Hepatocyte (in vitro differentiated cells): ENCODE measurements at regions not wholly inside any gene's neighbourhood (a gene's known extent, or its start where the extent isn't known, plus 50 kb on each side); places are given as distances from the start of the nearest gene placed in this dataset.

Experiments
- DNase-seq: peaks from one replicate; pipeline ENCODE4 v3.0.0-alpha.2; 2016; ENCODE audit warnings: low spot score
- H2AFZ ChIP-seq: fragments of 200-600 bp; sonication (generic); 2 replicates; pipeline ENCODE4 v1.6.0; 2016; ENCODE audit warnings: antibody characterized with exemption, mild to moderate bottlenecking
- H3K27ac ChIP-seq: fragments of 200-600 bp; sonication (generic); 2 replicates; pipeline ENCODE4 v1.5.1; 2016; ENCODE audit warnings: mild to moderate bottlenecking
- H3K27me3 ChIP-seq: fragments of 200-600 bp; sonication (generic); 2 replicates; pipeline ENCODE4 v1.6.1; 2016
- H3K36me3 ChIP-seq: fragments of 200-600 bp; sonication (generic); replicated peaks from 2 replicates; pipeline ENCODE4 v1.5.1; 2016; ENCODE audit warnings: low read depth; ENCODE audit not compliant: insufficient read depth
- H3K4me1 ChIP-seq: fragments of 200-600 bp; sonication (generic); 2 replicates; pipeline ENCODE4 v1.5.1; 2016; ENCODE audit warnings: mild to moderate bottlenecking, moderate library complexity; ENCODE audit not compliant: insufficient read depth
- H3K4me2 ChIP-seq: fragments of 200-600 bp; sonication (generic); 2 replicates; pipeline ENCODE4 v1.6.0; 2016
- H3K4me3 ChIP-seq: fragments of 200-600 bp; sonication (generic); 2 replicates; pipeline ENCODE4 v1.5.1; 2016; ENCODE audit warnings: mild to moderate bottlenecking
- H3K79me2 ChIP-seq: fragments of 200-600 bp; sonication (generic); 2 replicates; pipeline ENCODE4 v1.6.0; 2017; ENCODE audit warnings: mild to moderate bottlenecking
- H3K9me2 ChIP-seq: fragments of 200-600 bp; sonication (generic); replicated peaks from 2 replicates; pipeline ENCODE4 v1.6.0; 2017; ENCODE audit warnings: mild to moderate bottlenecking; ENCODE audit not compliant: insufficient read depth
- H3K9me3 ChIP-seq: fragments of 200-600 bp; sonication (generic); 2 replicates; pipeline ENCODE4 v1.5.1; 2016; ENCODE audit warnings: low read depth, mild to moderate bottlenecking
- H4K20me1 ChIP-seq: fragments of 200-600 bp; sonication (generic); 2 replicates; pipeline ENCODE4 v1.6.0; 2016; ENCODE audit warnings: mild to moderate bottlenecking; ENCODE audit not compliant: insufficient read depth, poor library complexity, severe bottlenecking
- EZH2 ChIP-seq: fragments of 200-600 bp; sonication (generic); IDR thresholded peaks from 2 replicates; pipeline ENCODE4 v1.6.1; 2016; ENCODE audit warnings: antibody characterized with exemption, mild to moderate bottlenecking, borderline replicate concordance
- EZH2phosphoT487 ChIP-seq: fragments of 200-600 bp; sonication (generic); IDR thresholded peaks from one replicate; pipeline ENCODE4 v1.6.1; 2018; ENCODE audit warnings: antibody characterized with exemption, mild to moderate bottlenecking, low read depth, moderate library complexity; ENCODE audit not compliant: unreplicated experiment, severe bottlenecking
- WGBS: methylation state at CpG from one replicate; pipeline ENCODE4 v1.1.6; 2016; ENCODE audit warnings: low lambda C conversion rate; ENCODE audit errors: missing lambda C conversion rate; 5-methylcytosine and 5-hydroxymethylcytosine counted together
- TF ChIP-seq, protein P1 (sequence below): fragments of 200-600 bp; sonication (generic); IDR thresholded peaks from 2 replicates; pipeline ENCODE4 v1.5.1; 2016; ENCODE audit warnings: antibody characterized with exemption, mild to moderate bottlenecking; ENCODE audit not compliant: poor library complexity

DNA sequence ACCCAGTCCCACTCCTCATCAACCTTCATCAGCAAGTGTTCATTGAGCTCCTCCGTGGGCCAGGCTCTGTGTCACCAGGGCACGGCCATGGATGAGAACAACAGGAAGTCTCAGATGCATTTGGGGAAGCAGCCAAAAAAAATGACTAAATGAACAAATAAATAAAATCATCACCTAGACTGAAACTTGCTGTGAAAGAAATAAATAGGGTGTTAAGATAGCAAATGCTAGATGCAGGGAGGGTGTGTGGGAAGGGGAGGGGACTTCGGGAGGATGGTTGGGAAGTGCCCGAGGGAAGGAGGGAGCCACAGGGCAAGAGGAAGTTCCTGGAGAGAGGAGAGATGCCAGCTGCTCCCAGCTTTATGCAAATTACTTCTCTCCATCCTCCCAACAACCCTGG is 696.7 kb downstream of the PTPRU start:
- H3K79me2 ChIP-seq: no peaks in the 10 kb centered on the region
- TF ChIP-seq, protein P1, sequence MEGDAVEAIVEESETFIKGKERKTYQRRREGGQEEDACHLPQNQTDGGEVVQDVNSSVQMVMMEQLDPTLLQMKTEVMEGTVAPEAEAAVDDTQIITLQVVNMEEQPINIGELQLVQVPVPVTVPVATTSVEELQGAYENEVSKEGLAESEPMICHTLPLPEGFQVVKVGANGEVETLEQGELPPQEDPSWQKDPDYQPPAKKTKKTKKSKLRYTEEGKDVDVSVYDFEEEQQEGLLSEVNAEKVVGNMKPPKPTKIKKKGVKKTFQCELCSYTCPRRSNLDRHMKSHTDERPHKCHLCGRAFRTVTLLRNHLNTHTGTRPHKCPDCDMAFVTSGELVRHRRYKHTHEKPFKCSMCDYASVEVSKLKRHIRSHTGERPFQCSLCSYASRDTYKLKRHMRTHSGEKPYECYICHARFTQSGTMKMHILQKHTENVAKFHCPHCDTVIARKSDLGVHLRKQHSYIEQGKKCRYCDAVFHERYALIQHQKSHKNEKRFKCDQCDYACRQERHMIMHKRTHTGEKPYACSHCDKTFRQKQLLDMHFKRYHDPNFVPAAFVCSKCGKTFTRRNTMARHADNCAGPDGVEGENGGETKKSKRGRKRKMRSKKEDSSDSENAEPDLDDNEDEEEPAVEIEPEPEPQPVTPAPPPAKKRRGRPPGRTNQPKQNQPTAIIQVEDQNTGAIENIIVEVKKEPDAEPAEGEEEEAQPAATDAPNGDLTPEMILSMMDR: no peak
- no peak for TF ChIP-seq EZH2phosphoT487
- DNase-seq: no peak
- H3K4me2 ChIP-seq: no peak overlapping the region
- no peak overlapping the region for H3K4me3 ChIP-seq
- no peaks in the 10 kb centered on the region for H3K4me1 ChIP-seq
- H2AFZ ChIP-seq: no peak overlapping the region
- peaks cover 7% of the 10 kb centered on the region for H3K27me3 ChIP-seq
- no peaks in the 10 kb centered on the region for H4K20me1 ChIP-seq
- WGBS: 62% methylated on average over 4 of the region's 4 CpGs
- H3K9me2 ChIP-seq: no peaks in the 10 kb centered on the region
- no peaks in the 10 kb centered on the region for H3K9me3 ChIP-seq
- no peaks in the 10 kb centered on the region for H3K36me3 ChIP-seq
- no peak overlapping the region for H3K27ac ChIP-seq

DNA sequence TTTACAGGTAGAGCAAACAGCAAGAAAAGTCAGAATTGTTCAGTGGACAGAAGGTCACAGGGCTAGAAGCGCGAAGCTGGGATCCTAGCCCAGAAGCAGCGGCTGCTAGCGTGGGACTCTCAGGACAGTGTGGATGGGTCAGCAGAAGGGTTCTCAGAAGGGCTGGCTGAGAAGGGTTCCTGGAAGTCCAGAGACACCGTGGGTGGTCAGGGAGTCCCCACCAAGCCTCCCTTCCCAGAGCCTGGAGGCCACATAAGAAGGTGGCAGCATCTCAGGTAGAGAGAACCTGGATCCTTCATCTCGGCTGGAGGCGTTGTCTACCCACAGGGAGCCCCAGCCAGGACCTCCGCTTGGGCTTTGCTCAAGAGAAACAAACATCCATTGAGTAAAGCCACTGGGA is 696.3 kb downstream of the PTPRU start:
- no peak overlapping the region for H3K27ac ChIP-seq
- no peak for DNase-seq
- peaks cover 7% of the 10 kb centered on the region for H3K27me3 ChIP-seq
- no peak overlapping the region for H3K4me2 ChIP-seq
- H3K4me1 ChIP-seq: no peaks in the 10 kb centered on the region
- H2AFZ ChIP-seq: no peak overlapping the region
- TF ChIP-seq EZH2phosphoT487: no peak
- no peak for TF ChIP-seq EZH2
- TF ChIP-seq, protein P1: no peak
- no peaks in the 10 kb centered on the region for H3K9me3 ChIP-seq
- no peaks in the 10 kb centered on the region for H3K79me2 ChIP-seq
- WGBS: 85% methylated on average over 8 of the region's 8 CpGs
- no peak overlapping the region for H3K4me3 ChIP-seq
- no peaks in the 10 kb centered on the region for H3K9me2 ChIP-seq
- H4K20me1 ChIP-seq: no peaks in the 10 kb centered on the region
- H3K36me3 ChIP-seq: no peaks in the 10 kb centered on the region

DNA sequence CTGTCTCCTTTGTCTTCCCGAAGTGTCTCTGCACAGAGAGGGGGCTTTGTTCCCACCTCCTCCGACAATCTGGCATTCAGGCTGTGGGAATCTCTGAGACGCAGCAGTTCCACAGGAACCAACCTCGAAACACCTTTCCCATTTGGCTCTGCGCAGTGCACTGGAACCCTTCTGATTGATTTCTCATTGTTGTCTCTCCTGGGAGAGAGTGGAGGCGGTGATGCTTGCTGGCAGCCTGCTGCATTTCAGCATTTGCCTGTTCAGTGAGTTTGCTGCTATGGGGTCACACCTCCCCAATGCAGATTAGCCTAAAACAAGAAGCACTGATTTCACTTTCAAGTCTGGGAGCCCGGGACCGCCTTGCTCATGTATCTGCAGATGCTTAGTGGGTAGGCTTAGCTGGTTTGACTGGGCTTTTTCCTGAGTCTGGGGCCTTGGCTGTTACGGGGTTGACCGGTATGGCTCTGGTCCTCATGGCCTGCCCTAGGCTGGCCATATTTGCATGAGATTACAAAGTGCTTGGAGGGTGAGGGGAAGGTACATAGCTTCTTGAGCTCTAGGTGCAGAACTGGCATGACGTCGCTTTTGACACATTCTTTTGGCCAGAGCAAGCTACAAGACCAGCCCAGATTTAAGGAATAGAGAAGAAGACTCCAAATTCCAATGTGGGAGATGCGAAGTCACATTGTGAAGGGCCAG is 695.3 kb downstream of the PTPRU start:
- Histone ChIP-seq H3K4me2 (no peak overlapping the region), H3K9me3 (no peaks in the 10 kb centered on the region), H3K27ac (no peak overlapping the region), H3K4me3 (no peak overlapping the region), H4K20me1 (no peaks in the 10 kb centered on the region), H3K9me2 (no peaks in the 10 kb centered on the region), H3K36me3 (no peaks in the 10 kb centered on the region), H3K4me1 (no peaks in the 10 kb centered on the region), H2AFZ (no peak overlapping the region), H3K79me2 (no peaks in the 10 kb centered on the region), H3K27me3 (peaks cover 7% of the 10 kb centered on the region)
- WGBS: 74% methylated on average over 13 of the region's 13 CpGs
- no peak for DNase-seq
- TF ChIP-seq EZH2: no peak
- no peak for TF ChIP-seq EZH2phosphoT487
- TF ChIP-seq, protein P1: no peak

DNA sequence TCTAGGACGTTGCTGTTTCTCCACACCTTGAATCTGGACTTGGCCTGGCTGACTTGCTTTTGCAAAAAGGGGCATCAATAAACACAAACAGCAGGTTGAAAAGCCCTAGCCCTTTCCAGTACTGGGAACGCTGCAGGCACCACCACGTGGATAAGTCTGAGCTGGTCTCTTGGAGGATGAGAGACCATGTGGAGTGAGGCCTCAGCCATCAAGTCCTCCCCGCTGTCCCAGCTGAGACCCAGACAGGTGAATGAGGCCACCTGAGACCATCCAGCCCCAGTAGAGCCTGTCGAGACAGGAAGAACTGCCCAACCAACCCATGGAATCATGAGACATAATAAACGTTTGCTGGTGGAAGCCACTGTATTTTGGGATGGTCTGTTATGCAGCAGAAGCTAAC is 688.7 kb downstream of the PTPRU start:
- DNase-seq: no peak
- TF ChIP-seq, protein P1: no peak
- TF ChIP-seq EZH2phosphoT487 (no peak), EZH2 (no peak)
- no peak overlapping the region for H3K4me3 ChIP-seq
- H3K4me2 ChIP-seq: no peak overlapping the region
- no peaks in the 10 kb centered on the region for H3K36me3 ChIP-seq
- WGBS: 83% methylated on average over 6 of the region's 6 CpGs
- no peak overlapping the region for H2AFZ ChIP-seq
- no peaks in the 10 kb centered on the region for H3K4me1 ChIP-seq
- no peaks in the 10 kb centered on the region for H3K9me2 ChIP-seq
- no peaks in the 10 kb centered on the region for H3K79me2 ChIP-seq
- no peaks in the 10 kb centered on the region for H3K9me3 ChIP-seq
- H3K27ac ChIP-seq: no peak overlapping the region
- no peaks in the 10 kb centered on the region for H3K27me3 ChIP-seq
- no peaks in the 10 kb centered on the region for H4K20me1 ChIP-seq
